ENCODE measurements at regions not wholly inside any gene's neighbourhood (a gene's known extent, or its start where the extent isn't known, plus 50 kb on each side); places are given as distances from the start of the nearest gene placed in this dataset.

DNA sequence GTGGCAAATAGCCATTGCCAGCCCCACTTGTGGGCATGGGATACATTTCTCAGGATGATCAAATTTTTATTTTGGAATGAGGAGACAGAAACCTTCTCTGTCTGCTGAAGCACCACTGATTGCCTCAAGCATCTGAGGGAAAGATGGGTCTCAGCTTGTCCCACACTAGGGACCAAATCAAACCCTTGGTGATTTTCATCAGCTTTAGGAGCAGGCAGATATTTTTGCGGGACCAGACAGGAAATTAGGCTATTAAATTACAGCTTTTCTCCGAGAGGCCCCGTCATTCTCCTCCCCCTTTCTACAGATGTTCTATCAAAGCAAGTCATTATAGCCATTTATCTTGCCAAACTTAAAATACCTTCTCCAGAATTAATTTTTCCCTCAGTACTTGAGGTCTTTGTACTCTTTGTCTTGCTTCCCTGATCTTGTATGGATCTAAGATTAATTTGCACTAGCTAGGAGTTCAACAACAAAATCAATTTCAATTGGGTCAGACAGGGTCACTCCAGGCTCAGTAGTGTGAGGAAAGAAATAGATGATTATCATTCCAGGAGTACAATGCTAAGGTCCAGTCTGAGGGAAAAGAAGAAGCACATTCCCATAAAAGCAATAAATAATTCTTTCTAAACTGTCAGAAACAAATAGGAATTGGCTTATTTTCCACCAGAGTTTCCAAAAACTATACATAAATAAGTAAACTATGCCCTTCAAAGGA is 818.1 kb upstream of the SOX11 start:
- TF ChIP-seq FOXP2 (optimal IDR thresholded peaks at IDR 0.05; ENCODE audit: borderline replicate concordance, extremely low read depth, extremely low read length, insufficient read depth) (no peak), POLR2AphosphoS5 (IDR thresholded peaks at IDR 0.05; ENCODE audit: low read depth, low read length) (no peak), TAF1 (IDR thresholded peaks at IDR 0.05; ENCODE audit: borderline replicate concordance, insufficient read depth, low read length) (no peak), SIN3A (IDR thresholded peaks at IDR 0.05; ENCODE audit: borderline replicate concordance, insufficient read depth, low read length) (no peak)
- TF ChIP-seq, protein P1, sequence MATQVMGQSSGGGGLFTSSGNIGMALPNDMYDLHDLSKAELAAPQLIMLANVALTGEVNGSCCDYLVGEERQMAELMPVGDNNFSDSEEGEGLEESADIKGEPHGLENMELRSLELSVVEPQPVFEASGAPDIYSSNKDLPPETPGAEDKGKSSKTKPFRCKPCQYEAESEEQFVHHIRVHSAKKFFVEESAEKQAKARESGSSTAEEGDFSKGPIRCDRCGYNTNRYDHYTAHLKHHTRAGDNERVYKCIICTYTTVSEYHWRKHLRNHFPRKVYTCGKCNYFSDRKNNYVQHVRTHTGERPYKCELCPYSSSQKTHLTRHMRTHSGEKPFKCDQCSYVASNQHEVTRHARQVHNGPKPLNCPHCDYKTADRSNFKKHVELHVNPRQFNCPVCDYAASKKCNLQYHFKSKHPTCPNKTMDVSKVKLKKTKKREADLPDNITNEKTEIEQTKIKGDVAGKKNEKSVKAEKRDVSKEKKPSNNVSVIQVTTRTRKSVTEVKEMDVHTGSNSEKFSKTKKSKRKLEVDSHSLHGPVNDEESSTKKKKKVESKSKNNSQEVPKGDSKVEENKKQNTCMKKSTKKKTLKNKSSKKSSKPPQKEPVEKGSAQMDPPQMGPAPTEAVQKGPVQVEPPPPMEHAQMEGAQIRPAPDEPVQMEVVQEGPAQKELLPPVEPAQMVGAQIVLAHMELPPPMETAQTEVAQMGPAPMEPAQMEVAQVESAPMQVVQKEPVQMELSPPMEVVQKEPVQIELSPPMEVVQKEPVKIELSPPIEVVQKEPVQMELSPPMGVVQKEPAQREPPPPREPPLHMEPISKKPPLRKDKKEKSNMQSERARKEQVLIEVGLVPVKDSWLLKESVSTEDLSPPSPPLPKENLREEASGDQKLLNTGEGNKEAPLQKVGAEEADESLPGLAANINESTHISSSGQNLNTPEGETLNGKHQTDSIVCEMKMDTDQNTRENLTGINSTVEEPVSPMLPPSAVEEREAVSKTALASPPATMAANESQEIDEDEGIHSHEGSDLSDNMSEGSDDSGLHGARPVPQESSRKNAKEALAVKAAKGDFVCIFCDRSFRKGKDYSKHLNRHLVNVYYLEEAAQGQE (IDR thresholded peaks at IDR 0.05; ENCODE audit: insufficient read depth in 1 of 2, low read depth in 2 of 2, low read length in 2 of 2) = no peak

- TF ChIP-seq, protein P1 (IDR thresholded peaks at IDR 0.05; ENCODE audit: insufficient read depth in 1 of 2, low read depth in 2 of 2, low read length in 2 of 2) = no peak
- TF ChIP-seq SIN3A (IDR thresholded peaks at IDR 0.05; ENCODE audit: borderline replicate concordance, insufficient read depth, low read length) (no peak), FOXP2 (optimal IDR thresholded peaks at IDR 0.05; ENCODE audit: borderline replicate concordance, extremely low read depth, extremely low read length, insufficient read depth) (no peak), TAF1 (IDR thresholded peaks at IDR 0.05; ENCODE audit: borderline replicate concordance, insufficient read depth, low read length) (no peak)
Measured at GRCh38 chr2:4882421-4882820, 809.8 kb upstream of the SOX11 start.

- TF ChIP-seq TAF1 (IDR thresholded peaks at IDR 0.05; ENCODE audit: borderline replicate concordance, insufficient read depth, low read length) (no peak), SIN3A (IDR thresholded peaks at IDR 0.05; ENCODE audit: borderline replicate concordance, insufficient read depth, low read length) (no peak), POLR2AphosphoS5 (IDR thresholded peaks at IDR 0.05; ENCODE audit: low read depth, low read length) (no peak), FOXP2 (optimal IDR thresholded peaks at IDR 0.05; ENCODE audit: borderline replicate concordance, extremely low read depth, extremely low read length, insufficient read depth) (no peak)
- TF ChIP-seq, protein P1 (IDR thresholded peaks at IDR 0.05; ENCODE audit: insufficient read depth in 1 of 2, low read depth in 2 of 2, low read length in 2 of 2) = no peak
Measured at GRCh38 chr2:4882941-4883340, 809.2 kb upstream of the SOX11 start.

DNA sequence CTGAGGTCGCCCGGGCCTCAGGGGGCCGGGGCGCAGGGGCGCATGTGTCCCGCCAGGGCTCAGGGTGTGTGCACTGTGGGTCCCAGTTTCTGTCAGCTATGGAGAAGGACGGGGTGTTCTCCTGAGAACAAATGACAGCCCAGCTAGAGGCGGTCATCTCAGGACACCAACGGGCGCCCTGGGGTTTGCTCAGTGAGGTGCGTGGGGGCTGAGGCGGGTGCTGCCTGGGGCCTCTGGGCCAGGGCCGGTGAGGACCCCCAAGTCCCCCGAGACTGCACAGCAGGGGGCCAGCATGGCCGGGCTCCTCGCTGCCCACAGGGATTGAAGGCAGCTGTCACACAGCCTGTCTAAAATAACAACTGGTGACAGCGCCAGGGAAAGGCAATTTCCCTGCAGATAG is 808.8 kb upstream of the SOX11 start:
- TF ChIP-seq, protein P1 (IDR thresholded peaks at IDR 0.05; ENCODE audit: insufficient read depth in 1 of 2, low read depth in 2 of 2, low read length in 2 of 2) = no peak
- no peak for TF ChIP-seq SIN3A (IDR thresholded peaks at IDR 0.05; ENCODE audit: borderline replicate concordance, insufficient read depth, low read length)
- TF ChIP-seq TAF1 (IDR thresholded peaks at IDR 0.05; ENCODE audit: borderline replicate concordance, insufficient read depth, low read length) = no peak
- no peak for TF ChIP-seq POLR2AphosphoS5 (IDR thresholded peaks at IDR 0.05; ENCODE audit: low read depth, low read length)
- TF ChIP-seq FOXP2 (optimal IDR thresholded peaks at IDR 0.05; ENCODE audit: borderline replicate concordance, extremely low read depth, extremely low read length, insufficient read depth) = no peak
